H1 (cell line): ENCODE measurements at regions not wholly inside any gene's neighbourhood (a gene's known extent, or its start where the extent isn't known, plus 50 kb on each side); places are given as distances from the start of the nearest gene placed in this dataset.

ENCODE experiments used
- FOSL1 ChIP-seq: IDR thresholded peaks from 2 replicates; pipeline ENCODE4 v1.6.1; 2011; ENCODE audit warnings: mild to moderate bottlenecking, low read depth, low read length, moderate library complexity; ENCODE audit not compliant: insufficient read depth
- SAP30 ChIP-seq: fragments of 300-600 bp; sonication (generic); IDR thresholded peaks from 2 replicates; pipeline ENCODE4 v1.7.1; 2012; ENCODE audit warnings: low read length, moderate library complexity, mild to moderate bottlenecking, inconsistent platforms; ENCODE audit not compliant: insufficient read depth, insufficient replicate concordance
- ZNF274 ChIP-seq: IDR thresholded peaks from 2 replicates; pipeline ENCODE4 v1.7.0; 2012; ENCODE audit warnings: low read length, borderline replicate concordance; ENCODE audit errors: extremely low read depth

DNA sequence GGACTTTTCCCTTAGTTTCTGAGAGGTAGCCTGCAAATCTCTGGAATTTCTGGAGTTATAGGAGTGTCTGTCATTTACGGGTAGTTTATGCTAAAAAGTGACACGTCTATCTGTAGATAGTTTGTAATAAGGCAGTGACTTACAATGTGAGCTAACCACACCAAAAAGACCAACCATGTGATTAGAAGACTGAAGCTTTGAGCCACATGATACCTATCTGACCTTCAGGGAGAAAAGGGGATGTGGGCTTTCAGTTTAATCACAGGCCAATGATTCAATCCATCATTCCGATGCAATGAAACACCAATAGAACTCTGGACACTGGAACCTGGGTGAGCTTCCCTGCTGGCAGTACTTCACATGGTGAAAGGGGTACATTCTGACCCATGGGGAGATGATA lies 254.6 kb upstream of the GK2 start (continued):
- no peak for TF ChIP-seq SAP30
- TF ChIP-seq ZNF274, result no peak
- no peak for TF ChIP-seq FOSL1
